Epidermal melanocyte (primary cell): ENCODE measurements at regions not wholly inside any gene's neighbourhood (a gene's known extent, or its start where the extent isn't known, plus 50 kb on each side); places are given as distances from the start of the nearest gene placed in this dataset.
A peak's percentile ranks its signal among the peaks of the same experiment; 100 is the strongest.
"Not testable (repeated sequence)": the region's sequence is repeated elsewhere in the genome, so short reads cannot be mapped to it uniquely, and the experiment has no call there.

Experiments used
- DNase-seq: peaks from one replicate; pipeline ENCODE4 v3.0.0; 2011; ENCODE audit warnings: low spot score; ENCODE audit not compliant: insufficient read length

DNA sequence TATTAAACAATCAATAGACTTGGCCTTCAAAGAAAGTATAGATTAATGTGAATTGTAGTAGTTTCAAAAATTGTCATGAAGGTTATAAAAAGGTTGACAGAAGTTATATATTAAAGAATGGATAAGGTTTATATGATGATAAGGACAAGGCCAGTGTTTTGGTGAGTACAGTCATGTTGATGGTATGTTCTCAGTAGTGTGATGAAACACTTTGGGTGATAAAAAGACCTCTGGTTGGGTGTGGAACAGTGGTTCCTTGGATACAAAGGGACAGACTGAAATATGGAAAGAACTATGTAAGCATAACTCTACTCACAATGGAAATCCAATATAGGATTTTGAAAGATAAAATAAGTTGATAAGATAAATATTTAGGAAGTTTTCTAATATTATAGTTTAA lies 866.3 kb downstream of the ANKRD7 start:
- DNase-seq: no peak

DNA sequence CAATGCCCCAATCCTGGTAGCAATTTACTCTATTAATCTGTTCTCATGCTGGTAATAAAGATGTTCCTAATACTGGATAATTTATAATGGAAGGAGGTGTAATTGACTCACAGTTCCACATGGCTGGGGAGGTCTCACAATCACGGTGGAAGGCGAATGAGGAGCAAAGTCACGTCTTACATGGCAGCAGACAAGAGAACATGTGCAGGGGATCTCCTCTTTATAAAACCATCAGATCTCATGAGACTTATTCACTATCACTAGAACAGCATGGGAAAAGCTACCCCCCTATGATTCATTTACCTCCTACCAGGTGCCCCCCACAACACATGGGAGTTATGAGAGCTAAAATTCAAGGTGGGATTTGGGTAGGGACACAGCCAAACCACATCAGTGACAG lies 872.2 kb downstream of the ANKRD7 start:
- DNase-seq: no peak

DNA sequence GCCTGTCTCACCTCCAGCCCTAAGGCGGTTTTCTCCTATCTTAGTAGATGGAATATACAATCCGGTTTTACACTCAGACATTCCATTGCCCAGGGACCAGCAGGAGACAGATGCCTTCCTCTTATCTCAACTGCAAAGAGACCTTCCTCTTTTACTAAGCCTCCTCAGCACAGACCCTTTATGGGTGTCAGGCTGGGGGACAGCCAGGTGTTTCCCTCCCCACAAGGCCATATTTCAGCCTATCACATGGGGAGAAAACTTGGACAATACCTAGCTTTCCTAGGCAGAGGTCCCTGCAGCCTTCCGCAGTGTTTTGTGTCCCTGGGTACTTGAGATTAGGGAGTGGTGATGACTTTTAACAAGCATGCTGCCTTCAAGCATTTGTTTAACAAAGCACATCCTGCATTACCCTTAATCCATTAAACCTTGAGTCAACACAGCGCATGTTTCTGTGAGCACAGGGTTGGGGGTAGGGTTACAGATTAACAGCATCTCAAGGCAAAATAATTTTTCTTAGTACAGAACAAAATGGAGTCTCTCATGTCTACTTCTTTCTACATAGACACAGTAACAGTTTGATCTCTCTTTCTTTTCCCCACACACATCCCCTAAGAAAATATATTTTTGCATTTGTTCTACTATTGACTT lies 876.2 kb downstream of the ANKRD7 start:
- not testable (repeated sequence) for DNase-seq

DNA sequence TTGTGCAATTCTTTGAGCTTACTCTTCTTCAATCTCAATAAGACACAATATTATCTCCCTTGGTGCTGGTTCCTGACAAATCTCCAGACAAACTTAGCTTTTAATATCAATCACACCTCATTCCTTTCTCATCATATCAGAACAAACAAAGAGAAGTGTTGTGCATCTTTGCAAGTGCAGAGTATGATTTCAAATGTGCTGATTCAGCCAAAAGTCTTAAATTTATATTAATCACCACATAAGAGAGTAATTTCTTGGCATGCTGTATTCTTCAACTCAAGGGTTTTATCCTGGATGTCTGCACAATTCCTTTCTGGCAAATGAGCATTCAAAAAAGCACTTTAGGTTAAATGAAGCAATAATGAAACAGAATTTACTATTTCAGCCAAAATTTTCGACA lies 877.8 kb downstream of the ANKRD7 start:
- no peak for DNase-seq

DNA sequence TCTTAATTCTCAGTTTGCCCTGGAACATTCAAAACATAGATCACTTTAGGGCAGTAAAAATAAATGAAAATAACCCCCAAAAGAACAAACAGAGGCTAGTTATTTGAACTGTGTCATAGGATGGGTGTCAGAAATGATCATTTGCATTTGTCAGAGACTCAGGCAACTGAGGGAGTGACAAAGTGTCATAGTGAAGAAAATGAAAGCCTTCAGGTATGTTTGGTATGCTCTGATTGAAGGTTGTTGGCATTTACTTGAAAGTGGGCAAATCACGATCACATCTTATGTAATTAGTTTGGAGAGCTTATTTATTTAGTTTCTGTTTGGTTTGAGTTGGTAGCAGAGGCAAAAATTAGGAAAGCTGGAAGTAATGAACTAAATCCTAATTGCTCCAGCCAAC lies 880.9 kb downstream of the ANKRD7 start:
- DNase-seq: no peak

DNA sequence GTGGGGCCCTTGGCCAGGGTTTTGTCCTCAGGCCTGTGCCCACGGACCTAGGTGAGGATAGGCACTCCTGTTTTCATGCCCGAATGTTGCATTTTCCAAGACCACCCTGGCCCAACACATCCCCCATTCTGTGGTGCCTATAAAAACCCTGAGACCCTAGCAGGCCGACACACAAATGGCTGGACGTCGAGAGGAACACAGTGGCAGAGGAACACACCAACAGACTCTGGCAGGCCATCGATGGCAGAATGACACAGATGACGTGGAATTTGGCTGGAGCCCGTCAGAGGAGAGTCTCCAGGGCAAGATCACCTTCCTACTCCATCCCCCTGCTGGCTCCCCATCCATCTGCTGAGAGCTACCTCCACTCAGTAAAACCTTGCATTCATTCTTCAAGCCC lies 898.8 kb downstream of the ANKRD7 start:
- DNase-seq: no peak

DNA sequence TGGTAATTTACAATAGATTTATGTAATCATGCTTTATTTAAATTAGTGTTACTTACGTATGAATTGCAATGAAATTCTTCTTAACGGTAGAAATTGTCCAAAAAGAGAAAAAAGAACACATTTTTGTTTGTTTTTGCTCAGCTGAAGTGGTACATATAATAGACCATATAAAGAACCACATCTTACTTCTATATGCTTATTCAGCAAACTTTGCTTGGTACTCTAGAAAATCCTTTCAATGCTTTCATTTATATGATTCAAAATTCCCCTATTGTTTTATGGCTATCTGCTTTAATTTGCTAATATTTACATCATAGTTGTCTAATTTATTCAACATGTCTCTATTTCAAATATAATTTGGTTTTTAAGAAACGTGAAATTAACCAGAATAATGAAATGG lies 903.2 kb downstream of the ANKRD7 start:
- no peak for DNase-seq

DNA sequence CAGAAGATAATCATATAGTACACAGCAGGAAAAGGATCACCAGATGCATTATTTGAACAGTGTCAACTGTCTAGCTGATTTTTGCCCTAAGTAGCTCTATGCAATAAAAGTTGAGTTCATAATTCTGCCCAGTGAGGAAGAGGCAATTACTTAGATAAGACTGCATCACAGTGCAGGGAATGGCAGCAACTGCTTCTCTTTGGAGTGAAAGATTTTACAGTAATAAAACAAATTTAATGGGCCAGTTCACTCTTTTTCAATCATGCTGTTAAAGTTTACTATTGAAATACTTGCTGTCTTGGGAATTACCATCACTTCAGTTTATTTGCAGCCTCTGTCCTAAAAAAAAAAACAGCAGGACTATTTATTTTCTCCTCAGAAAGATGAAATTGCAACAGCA lies 907.9 kb downstream of the ANKRD7 start:
- DNase-seq: no peak

DNA sequence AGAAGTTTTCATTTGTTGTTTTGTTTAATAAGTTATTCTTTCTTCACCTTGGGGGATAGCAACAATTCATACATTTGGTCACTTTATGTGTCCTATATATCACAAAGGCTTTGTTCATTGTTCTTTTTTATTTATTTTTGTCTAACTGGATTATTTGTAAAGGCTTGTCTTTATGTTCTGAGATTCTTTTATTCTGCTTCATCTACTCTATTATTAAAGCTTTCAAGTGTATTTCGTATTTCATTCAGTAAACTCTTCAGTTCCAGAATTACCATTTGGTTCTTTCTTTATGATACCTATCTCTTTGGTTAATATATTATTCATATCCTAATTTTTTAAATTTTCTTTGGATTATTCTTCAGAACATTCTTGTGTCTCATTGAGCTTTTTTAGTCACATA lies 942.9 kb downstream of the ANKRD7 start:
- no peak for DNase-seq

DNA sequence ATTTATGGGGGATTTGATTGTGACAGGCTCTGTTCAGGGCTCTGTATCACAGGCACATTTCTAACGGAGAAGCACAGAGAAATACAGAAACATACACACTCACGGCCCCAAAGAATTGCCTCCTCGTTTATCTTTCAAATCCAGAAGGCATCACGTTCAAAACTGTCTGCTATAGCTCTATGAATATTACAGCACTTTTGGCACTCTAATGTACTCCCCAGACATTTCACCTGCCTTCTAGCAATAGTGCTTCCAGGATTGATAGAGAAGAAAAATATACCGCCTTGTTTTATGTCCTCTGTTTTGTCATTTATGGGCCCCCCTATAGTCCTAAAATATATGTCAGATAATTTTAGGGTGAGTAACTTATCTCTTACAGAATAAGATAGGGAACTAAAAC lies 947.5 kb downstream of the ANKRD7 start:
- DNase-seq: no peak

DNA sequence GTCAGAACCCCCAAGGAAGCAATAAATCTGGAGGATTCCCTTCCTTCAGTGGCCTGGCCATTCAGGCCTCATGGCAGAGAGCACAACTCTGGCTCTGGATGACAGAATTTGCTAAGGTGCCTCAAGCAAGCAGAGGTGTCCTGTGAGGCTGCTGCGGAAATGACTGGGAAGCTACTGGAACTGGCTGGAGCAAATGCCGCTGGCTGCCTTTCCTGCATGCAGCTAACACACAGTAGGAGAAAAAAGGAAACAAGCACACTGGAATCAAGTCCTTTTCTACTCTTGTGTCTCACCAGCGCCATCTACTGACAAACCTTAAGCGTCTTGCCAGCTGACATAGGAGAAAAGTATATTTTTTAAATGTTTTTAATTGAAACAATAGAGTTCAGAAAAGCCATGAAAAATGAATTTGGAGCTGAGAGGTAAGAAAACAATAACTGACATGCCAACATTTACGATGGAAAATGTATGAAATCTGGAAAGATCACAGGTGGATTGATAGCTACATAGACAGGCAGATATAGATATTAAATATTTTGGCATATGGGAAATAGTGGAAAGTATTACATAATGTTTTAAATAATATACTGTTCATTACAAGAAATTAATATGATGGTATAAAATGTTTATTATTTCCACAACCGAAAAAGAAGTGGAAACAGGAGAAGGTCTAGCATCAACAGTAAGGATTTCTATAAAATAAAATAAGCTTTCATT lies 951.6 kb downstream of the ANKRD7 start:
- DNase-seq: peak; percentile 16

DNA sequence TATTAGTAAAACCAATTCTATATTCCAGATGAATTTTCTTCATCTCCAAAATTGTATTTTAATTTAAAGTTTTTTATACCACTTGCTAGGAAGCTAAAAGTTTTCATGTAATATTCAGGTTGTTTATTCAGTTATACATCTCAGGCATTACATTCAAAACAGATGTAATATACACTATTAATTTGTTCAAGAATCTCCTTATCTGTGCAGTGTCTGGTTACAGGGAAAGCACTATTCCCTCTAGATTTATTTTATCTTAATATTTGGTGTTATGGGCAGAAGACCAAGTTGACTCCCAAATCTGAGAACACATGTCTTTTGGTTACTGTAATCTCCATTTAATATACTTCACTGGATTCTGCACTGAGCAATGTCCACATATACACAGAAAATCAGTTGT lies 953.4 kb downstream of the ANKRD7 start:
- no peak for DNase-seq

DNA sequence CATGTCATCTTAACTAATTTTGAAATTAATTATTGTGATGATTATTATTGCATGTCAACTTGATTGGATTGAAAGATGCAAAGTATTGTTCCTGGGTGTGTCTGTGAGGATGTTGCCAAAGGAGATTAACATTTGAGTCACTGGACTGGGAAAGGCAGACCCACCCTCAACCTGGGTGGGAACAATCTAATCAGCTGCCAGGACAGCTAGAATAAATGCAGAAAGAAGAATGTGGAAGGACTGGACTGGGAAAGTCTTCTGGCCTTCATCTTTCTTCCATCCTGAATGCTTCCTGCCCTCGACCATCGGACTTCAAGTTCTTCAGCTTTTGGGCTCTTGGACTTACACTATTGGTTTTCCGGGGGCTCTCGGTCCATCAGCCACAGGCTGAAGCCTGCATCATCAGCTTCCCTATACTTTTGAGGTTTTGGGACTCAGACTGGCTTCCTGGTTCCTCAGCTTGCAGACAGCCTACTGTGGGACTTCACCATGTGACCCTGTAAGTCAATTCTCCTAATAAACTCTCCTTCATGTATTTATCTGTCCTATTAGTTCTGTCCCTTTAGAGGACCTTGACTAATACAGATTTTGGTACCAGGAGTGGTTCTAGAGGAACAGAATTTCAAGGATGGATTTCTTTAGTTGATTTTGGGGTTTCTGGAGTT lies 959.8 kb downstream of the ANKRD7 start:
- DNase-seq: no peak

DNA sequence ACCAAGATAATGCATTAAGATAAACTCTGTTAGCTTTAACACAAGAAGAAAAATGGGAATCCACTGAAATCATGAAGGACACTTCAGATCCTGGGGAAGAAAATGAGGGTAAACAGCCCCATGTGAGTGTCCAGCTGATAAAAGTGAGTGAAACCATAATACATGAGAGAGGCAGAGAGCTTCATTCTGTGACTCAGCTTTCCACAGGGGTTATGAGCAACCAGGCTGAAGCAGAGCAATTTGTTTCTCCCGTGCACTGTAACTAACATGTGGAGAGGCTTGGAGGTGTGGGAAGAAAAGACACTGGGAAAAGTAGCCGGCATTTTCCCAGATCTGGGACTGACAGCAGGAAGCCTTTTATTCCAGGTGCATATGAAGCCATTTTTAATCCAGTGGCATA lies 971.7 kb downstream of the ANKRD7 start:
- no peak for DNase-seq

DNA sequence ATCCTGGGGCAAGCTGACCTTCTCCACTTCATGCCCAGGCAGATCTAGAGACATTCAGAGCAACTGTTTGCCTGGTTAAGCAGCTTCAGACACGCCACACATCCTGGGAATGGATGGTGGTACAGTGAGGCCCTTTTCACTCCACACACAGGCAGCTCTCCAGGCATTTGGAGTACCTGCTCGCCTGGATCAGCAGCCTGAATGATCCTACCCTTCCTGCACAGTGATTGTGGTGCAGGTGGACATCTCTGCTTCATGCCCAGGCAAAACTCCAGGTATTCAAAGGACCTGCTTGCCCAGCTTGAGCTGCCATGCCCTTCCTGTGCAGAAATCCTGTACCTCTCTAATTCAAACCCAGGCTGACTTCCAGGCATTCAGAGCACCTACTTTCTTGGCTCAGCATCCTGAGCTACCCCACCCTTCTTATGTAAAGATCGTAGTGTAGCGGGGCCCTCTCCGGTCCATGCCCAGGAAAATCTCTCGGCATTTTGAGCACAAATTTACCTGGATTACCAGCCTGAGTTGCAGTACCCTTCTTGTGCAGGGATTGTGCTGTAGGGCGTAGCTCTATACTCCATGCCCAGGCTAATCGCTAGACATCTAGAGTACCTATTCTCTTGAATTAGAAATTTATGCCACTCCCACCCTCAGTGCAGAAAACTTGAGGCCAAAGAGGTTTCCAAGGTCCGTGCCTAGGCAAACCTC lies 972.8 kb downstream of the ANKRD7 start:
- no peak for DNase-seq

DNA sequence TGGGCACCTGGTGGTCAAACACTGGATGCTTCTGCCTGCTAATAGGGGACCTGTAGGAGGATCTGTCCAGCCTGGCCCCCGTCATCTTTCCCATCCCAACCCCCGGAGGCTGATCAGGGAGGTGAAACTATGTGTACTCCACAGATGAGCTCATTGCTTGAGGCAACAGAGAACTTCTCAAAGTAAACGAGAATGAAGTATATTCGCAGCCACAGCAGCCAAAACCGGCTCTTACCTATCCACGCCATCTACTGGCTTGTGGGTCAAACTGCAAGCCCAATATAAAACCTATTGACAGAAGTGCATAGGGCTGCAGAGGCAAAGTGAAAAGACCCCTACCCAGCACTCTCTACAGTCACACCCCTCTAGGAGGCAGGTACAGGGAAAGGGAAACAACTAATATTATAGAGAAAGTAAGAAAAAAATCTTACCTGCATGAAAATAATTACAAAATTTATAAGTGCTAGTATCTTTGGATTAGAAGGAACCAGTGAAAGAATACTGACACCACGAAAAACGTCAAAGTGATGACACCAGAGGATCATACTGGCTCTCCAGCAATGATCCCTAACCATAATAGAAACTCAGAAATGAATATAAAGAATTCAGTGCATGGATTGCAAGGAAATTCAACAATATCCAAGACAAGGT lies 973.5 kb downstream of the ANKRD7 start:
- peak; percentile 16 for DNase-seq

DNA sequence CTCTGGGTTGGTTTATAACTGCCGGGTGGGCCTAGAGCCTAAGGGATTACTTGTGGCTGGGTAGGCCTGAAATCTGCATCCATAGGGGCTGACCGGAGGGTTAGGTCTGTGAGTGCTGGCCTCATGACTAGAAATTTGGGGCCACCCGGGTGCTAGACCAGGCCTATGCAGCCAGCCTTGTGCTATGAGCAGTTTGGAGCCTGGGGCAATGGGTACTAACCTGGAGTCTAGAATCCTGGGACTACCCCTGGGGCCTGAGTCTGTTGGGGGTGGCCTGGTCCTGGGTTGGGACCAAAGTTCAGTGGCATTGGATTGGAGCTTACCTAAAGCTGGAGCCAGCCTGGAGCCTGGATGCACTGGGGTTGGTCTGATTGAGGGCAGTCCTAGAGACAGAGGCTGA lies 995.2 kb downstream of the ANKRD7 start:
- DNase-seq: no peak

DNA sequence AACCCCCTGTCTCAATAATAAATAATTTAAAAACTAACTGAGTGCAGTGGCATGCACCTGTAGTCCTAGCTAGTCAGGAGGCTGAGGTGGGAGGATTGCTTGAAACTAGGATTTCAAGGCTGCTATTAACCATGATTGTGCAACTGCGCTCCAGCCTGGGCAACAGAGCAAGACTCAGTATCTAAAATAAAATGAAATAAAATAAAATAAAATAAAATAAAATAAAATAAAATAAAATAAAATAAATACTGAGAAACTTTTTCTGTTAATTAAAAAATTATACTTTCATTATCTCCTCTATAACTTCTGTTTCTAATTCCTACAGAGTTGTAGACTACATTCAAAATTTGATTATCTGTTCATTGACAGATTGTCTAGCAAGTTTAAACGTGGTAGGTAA lies 999.4 kb downstream of the ANKRD7 start:
- no peak for DNase-seq

DNA sequence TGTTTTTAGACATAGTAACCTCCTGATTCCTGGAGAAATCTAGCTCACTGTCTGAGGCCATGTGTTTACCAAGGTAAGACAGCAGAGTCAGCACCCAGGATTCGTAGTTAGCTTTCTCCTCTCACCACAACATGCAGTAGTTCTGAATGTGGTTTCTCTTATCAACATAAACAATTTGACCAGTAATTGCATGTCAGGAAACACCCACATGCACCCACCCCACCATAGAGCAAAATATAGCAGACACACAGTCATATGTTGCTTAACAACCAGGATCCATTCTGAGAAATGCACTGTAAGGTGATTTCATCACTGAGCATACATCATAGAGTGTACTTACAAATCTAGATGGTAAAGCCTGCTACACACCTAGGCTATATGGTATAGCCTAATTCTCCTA lies 1004.0 kb downstream of the ANKRD7 start:
- no peak for DNase-seq

DNA sequence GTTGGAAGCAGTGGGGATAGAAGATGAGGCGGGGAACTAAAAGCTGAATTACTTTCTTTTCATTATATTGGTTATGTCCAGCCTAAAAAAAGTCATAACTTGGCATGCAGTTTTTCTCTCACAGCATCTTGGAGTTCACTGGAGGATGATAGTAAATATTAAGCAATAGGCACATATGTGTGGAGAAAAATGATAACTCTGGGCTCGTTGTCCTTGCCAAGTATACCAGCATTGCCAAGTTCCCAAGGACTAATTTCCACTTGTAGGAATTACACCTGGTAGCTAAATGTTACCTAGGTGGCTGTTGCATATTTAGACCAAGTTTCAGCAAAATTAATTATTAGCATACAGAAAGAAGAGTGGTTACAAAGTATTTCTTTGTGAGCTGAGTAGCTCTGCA lies 1007.6 kb downstream of the ANKRD7 start:
- DNase-seq: no peak

DNA sequence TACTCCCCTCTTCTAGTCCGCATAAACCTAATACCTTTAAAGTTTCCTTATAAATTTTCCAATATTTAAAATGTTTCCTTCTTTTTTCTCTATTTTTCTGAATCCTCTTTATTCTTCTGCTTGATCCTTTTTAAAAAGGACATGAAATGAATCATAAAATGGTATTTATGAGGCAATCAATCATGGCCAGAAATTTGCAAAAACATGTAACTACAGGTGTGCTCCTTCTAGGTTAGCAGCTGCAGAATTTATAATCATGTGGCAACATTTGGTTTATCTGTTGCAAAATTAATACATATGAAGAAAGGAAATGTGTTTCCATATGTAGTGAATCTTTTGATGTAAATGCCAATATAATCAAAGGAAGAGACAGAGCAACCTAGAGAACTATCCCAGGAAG lies 1008.5 kb downstream of the ANKRD7 start:
- DNase-seq: no peak

DNA sequence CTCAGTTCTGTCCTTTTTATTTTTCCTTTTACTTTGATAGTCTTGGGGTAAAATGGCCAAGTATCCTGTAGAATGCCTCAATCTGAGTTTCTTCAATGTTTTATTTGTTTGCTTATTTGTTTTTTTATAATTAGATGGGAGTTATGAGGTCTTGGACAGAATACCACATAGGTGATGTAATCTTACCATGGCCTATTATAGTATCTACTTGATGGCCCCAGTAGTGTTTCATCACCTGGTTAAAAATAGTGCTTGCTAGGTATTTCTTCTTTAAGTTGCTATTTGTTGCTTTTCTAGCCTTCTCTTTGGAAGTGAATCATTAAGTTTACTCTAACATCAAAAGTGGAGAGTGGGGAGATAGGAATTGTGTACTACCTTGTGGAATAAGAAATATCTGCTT lies 1020.0 kb upstream of the KCND2 start:
- no peak for DNase-seq
